GM18498 (cell line): ENCODE measurements at regions not wholly inside any gene's neighbourhood (a gene's known extent, or its start where the extent isn't known, plus 50 kb on each side); places are given as distances from the start of the nearest gene placed in this dataset.

Experiments
- ATAC-seq: cut with Tn5 transposase; IDR thresholded peaks from one replicate; pipeline ENCODE4 v1.9.1; 2021; ENCODE audit warnings: mild to moderate bottlenecking, moderate library complexity; ENCODE audit not compliant: unreplicated experiment

- no peak for ATAC-seq
Observed at GRCh38 chr11:112877581-112877980, 83.6 kb upstream of the NCAM1 start.

DNA sequence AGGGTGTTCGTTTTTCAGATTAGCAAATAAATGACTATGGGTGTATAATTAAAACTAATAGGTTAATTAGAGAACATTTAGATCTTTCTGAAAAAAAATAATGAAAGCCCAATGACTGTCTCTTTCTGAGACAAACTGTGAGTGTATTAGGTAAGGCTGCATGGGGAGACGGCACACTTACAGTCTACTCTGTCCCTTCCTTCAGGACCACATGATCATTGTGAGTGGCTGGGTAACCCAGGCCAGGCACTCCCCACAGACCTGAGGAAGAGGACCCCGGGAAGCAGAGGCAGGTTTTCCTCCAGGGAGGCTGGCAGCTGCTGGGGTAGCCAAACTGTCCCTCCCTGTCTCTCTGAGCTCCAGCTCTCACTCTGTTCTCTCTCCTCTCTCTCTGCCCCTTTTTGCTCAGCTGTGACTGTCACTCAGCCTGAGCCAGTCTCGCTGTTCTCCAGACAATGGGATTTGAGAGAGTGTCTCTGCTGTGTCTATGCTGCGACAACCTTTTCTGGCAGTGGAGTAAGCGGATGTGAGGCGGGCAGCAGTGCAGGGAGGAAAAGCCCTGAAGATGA, 83.1 kb upstream of the NCAM1 start:
- no peak for ATAC-seq

- no peak for ATAC-seq
Observed at GRCh38 chr11:112880495-112880894, 80.7 kb upstream of the NCAM1 start.

- no peak for ATAC-seq
Observed at GRCh38 chr11:112881461-112881860, 79.8 kb upstream of the NCAM1 start.

DNA sequence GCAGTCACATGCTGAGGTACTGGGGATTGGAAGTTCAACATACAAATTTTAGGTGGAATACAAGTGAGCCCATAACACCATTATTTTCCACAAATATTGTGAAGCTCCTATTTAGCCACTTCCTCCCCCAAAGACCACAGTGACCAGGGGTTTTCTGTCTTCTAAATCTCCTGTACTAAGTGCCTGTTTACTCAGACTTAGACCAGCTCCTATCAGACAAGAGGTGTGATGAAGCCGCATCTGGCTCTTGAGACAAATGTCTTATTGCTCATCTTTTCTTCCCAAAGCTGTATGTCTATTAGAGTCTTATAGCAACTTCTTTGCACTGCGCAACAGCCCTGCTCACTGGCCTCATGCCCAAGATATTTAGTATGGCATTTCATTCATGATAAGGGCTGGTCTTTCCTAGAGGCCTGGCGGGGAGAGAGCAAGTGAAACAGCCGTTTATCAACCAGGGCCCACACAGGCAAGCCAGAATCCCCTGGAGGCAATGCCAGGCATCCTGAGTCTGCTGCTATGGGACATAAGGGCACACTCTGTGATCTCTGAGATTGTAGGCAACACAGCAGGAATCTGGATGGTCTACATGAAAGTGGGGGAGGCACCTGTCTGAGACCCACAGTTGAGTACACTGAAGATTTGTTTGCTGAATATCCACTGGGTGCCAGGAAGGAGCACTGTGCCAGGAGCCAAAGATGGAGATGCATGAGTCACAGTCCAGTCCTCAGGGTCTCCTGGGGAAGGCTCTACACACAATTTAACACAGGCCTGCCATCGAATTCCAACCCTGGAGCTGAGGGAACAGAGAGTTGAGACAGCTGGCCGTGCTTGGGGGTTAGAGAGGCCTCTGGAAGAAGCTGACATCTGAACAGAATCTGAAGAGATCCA, 78.5 kb upstream of the NCAM1 start:
- ATAC-seq, result no peak

DNA sequence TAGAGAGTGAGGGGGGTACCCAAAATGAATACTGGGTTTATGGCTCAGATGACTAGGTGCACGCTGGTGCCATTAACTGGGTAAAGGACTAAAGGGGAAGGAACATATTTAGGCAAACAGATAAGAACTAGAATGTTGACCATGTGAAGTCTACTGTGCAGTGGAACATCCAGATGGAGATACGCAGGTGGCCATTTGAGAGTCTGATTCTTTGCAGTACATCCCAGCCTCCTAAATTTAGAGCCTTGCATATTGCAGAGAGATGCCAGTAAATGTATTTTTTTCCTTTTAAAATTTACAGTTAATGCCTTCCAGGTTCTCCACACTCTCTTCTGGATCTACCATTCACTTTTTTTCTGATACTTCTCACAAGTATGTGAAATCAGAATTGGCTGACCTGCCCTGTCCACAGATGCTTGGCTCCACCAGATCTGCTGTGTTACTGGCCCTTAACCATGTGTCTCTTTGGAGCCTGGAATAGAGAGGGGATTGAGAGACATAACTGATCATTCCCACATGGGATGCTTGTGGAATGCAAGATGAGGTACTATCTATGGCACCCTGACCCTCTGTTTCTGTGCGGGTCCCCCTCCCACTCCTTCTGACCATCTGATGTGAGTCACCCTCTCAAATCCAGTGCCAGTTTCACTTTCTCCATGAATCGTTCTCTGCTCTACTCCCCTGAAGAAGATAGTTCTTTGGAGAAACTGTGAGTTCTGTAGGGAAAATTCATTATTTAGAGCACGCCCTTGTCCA, 77.0 kb upstream of the NCAM1 start:
- ATAC-seq, result no peak

- no peak for ATAC-seq
Observed at GRCh38 chr11:112885744-112886433, 75.3 kb upstream of the NCAM1 start.

GRCh38 chr11:112886434-112887370, 74.5 kb upstream of the NCAM1 start:
- no peak for ATAC-seq

DNA sequence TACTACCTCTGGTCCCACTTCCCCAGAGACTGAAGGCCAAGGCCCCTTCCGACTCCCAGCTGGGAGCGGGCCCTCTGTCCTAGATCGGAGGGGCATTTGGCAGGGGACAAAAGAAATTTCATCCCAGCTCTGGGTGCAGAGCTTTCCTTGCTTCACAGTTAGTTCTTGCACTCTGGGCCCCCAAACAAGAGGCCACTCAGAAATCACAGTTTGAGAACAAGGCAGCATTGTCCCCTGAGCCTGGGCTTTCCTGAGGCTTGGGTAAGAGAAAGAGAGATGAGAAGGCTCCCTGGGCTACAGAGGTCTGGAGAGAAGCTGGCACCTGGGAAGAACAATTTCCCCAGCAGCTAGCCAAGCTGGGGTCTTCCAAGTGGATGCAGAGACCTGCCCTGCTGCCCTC, 71.8 kb upstream of the NCAM1 start:
- no peak for ATAC-seq

DNA sequence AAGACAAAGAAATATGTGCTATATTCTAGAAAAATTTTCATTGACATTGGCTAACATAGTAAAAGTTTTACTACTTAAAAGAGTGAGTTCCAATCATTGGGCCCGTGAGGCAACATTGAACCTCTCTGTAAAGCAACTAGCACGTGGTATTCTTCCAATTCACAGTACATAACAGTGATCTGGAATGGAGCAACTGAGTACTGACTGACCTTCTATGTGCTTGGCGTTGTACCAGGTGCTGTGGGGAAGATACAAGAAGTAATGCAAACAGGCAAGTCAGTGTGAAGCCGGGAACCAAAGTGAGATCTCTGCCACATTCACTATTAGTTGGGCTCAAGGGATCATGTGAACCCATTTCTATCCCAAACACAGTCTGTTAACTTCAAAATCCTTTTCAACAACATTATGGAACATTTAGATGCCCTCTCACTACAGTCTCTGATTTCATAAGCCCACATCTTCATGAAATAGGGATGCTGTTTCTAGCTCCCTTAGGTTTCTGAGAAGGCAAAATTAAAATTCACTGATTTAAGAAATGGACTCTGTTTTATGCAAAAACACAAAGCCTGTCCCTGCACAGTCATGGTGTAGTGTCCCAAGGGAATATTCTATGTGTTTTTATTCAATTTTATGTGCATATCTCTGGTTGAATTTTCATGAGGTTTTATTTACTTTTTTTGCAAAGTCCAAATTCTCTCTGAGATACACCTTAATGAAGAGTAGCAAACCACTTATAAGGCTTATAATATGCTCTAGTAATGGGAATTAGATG, 61.8 kb upstream of the NCAM1 start:
- ATAC-seq, result no peak

DNA sequence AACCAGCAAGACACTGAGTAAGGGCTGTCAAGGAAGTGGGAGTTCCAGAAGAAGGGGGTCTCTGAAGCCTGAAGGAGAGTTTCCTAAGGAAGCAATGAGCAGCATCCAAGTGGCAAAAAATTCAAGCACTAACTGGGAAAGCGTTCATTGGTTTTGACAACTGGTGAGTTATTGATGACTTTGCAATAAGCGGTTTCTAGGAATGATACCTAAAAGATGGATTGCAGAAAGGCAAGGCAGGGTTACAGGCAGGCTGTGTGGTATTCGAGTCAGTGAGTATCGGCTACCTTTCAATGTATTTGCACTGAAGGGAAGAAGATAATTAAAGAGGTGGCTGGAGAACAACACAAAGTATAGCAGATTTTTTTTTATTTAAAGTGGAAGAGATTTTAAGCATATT, 59.3 kb upstream of the NCAM1 start:
- ATAC-seq, result no peak

GRCh38 chr11:112902361-112903011, 58.7 kb upstream of the NCAM1 start:
- no peak for ATAC-seq

- ATAC-seq, result no peak
Observed at GRCh38 chr11:112903340-112903739, 57.9 kb upstream of the NCAM1 start.

DNA sequence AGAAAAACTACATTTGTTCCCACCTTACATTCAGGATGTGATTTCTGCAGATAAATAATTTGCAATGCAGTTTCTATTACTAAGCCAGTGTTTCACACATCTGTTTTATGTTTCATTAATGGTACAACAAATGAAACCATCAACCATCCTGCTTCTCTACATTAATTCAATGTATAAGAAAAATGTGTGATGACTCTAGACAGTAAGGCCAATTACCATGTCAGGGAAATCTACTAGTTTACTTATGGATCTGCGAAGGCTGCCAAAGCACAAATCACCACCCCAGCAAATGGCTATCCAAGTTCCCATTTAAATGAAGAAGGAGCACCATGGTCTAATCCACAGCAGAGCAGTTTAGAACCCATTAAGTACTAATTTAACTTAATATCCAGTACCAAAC, 50.1 kb upstream of the NCAM1 start:
- ATAC-seq, result no peak
